GM12864 (cell line): ENCODE measurements at regions not wholly inside any gene's neighbourhood (a gene's known extent, or its start where the extent isn't known, plus 50 kb on each side); places are given as distances from the start of the nearest gene placed in this dataset.

Experiments
- DNase-seq: peaks from one replicate; pipeline ENCODE4 v3.0.0-alpha.2; 2011; ENCODE audit warnings: low read depth
- H3K4me3 ChIP-seq: 2 replicates; pipeline ENCODE4 v1.5.1; 2011; ENCODE audit warnings: mild to moderate bottlenecking, low read depth, low read length, control low read depth
- CTCF ChIP-seq: IDR thresholded peaks from 2 replicates; pipeline ENCODE4 v1.5.1; 2011; ENCODE audit warnings: low read depth, mild to moderate bottlenecking, moderate library complexity, low read length, control low read depth, inconsistent platforms; ENCODE audit errors: missing control alignments

- no peak for TF ChIP-seq CTCF
- DNase-seq = no peak
- no peak overlapping the region for H3K4me3 ChIP-seq
Measured at GRCh38 chr2:157184161-157184895, 73.2 kb upstream of the GALNT5 start.

GRCh38 chr2:157185476-157186227 is 71.9 kb upstream of the GALNT5 start:
- no peak for DNase-seq
- TF ChIP-seq CTCF = no peak

GRCh38 chr2:157190151-157190550 is 67.4 kb upstream of the GALNT5 start:
- no peak for TF ChIP-seq CTCF
- DNase-seq = no peak
- no peak overlapping the region for H3K4me3 ChIP-seq

More at GRCh38 chr2:157185476-157186227, 71.9 kb upstream of the GALNT5 start:
- H3K4me3 ChIP-seq = no peak overlapping the region

GRCh38 chr2:157191186-157191585 is 66.3 kb upstream of the GALNT5 start:
- H3K4me3 ChIP-seq = no peak overlapping the region
- DNase-seq = no peak
- TF ChIP-seq CTCF = no peak

- TF ChIP-seq CTCF = no peak
- peak; percentile 18 for DNase-seq
- H3K4me3 ChIP-seq = no peak overlapping the region
Measured at GRCh38 chr2:157192445-157193423, 64.8 kb upstream of the GALNT5 start.

- TF ChIP-seq CTCF = no peak
- H3K4me3 ChIP-seq = no peak overlapping the region
- DNase-seq = no peak
Measured at GRCh38 chr2:157193461-157193860, 64.0 kb upstream of the GALNT5 start.
